GM18861 (cell line): ENCODE measurements at regions not wholly inside any gene's neighbourhood (a gene's known extent, or its start where the extent isn't known, plus 50 kb on each side); places are given as distances from the start of the nearest gene placed in this dataset.
"Not testable (repeated sequence)": the region's sequence is repeated elsewhere in the genome, so short reads cannot be mapped to it uniquely, and the experiment has no call there.

Source experiments
- ATAC-seq: cut with Tn5 transposase; IDR thresholded peaks from one replicate; pipeline ENCODE4 v1.9.1; 2021; ENCODE audit not compliant: unreplicated experiment

DNA sequence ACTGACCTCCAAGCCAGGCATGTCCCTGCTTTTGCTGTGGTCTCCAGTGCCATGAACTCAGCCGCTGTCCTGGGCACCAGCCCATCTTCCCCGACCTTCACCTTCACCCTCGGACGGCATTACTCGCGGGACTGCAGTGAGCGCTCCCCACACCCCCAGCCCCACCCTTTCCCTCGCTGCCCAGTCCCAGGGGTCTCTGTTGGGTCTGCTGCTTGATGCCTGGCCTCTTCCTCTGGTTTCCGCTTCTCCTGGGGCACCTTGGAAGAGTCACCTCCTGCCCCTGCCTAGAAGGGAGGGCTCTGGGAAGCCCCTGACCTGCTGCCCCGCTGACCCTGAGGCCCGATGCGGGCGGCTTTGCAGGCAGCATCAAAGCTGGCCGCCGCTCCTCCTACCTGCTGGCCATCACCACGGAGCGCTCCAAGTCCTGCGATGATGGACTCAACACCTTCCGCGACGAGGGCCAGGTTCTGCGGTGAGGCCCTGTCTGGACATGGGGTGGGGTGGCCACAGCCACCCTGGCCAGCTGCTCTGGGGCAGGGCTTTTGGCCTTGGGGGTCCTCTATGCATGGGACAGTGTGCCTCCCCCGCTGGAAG, 102.3 kb downstream of the ZNF267 start:
- not testable (repeated sequence) for ATAC-seq

DNA sequence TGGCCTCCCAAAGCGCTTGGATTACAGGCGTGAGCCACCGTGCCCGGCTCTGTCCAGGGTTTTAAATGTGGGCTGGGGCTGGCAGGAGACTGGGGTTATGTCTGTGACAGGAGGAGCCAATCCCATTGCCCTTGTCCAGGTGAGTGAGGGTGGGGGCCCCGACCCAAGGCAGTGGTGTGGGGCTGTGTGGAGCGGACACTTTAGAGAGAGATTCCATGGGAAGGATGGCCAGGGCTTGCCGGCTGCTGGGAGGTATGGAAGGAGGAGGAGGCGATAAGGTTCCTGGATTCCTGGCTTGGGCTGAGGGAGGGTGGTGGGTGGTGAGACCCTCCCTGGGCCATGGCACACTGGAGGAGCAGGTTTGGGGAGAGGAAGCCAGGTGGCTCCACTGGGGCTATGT, 104.9 kb downstream of the ZNF267 start:
- ATAC-seq = not testable (repeated sequence)

DNA sequence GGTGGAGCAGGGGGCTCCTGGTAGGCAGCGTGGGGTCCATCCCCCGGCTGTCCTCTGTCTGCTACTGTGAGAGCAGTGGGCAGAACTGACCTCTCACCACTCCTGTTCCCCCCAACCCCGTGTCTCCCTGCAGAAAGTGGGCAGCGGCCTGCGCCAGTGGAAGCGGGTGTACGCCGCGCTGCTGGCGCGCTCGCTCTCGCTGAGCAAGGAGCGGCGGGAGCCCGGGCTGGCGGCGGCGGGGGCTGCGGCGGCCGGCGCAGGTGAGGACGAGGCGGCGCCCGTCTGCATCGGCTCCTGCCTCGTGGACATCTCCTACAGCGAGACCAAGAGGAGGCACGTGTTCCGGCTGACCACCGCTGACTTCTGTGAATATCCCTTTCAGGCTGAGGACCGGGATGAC, 108.1 kb downstream of the ZNF267 start:
- not testable (repeated sequence) for ATAC-seq

DNA sequence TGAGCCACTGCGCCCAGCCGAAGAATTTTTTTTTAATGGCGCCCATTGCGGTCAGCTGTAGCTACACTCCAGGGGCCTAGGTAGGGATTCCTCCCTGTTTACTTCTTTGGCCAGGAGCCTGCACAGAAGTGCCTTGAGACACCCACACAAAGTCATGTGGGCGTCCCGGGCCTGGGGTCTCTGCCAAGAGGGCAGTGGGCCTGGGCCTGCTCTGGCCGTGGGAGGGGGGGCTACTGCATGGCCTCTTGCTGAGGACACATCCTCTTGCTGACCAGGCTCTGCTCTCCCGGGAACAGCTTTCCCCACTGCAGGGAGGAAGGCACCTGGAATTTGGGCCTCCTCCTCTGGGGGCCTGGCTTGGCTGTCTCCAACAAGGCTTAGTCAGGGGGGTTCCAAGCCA, 109.4 kb downstream of the ZNF267 start:
- not testable (repeated sequence) for ATAC-seq

DNA sequence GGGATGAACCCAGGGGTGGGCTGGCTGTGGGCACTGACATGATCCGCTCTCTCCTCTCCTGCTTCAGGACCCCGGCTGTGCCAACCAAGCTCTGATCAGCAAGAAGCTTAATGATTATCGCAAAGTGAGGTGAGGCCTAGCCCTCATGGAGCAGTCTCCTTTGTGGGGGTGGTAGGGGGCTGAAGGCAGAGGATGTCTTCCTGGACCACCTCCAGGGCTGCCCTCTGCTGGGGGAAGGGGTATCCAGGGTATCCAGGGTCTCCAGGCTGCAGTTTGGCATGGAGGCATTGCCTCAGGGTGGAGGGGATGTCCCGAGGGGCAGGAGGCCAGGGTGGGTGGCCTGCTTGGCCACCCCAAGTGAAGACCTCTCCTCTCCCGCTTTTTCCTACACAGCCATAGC, 110.1 kb downstream of the ZNF267 start:
- not testable (repeated sequence) for ATAC-seq

DNA sequence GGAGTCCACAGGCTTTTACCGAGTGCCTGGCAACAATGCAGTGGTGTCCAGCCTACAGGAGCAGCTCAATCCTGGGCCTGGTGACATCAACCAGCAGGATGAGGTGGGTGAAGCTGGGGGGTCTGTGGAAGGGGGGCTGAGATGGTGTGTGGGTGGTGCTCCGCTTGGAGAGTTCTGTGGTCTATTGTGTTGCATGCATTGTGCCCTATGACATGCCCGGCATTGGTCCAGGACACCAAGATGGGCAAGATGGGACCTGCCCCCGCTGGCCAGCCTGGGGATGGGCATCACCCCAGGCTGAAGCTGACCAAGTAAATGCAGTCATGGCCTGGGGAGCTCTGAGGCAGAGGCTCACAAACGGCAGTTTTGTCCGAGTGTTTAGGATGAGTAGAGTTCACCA, 113.3 kb downstream of the ZNF267 start:
- ATAC-seq = not testable (repeated sequence)

DNA sequence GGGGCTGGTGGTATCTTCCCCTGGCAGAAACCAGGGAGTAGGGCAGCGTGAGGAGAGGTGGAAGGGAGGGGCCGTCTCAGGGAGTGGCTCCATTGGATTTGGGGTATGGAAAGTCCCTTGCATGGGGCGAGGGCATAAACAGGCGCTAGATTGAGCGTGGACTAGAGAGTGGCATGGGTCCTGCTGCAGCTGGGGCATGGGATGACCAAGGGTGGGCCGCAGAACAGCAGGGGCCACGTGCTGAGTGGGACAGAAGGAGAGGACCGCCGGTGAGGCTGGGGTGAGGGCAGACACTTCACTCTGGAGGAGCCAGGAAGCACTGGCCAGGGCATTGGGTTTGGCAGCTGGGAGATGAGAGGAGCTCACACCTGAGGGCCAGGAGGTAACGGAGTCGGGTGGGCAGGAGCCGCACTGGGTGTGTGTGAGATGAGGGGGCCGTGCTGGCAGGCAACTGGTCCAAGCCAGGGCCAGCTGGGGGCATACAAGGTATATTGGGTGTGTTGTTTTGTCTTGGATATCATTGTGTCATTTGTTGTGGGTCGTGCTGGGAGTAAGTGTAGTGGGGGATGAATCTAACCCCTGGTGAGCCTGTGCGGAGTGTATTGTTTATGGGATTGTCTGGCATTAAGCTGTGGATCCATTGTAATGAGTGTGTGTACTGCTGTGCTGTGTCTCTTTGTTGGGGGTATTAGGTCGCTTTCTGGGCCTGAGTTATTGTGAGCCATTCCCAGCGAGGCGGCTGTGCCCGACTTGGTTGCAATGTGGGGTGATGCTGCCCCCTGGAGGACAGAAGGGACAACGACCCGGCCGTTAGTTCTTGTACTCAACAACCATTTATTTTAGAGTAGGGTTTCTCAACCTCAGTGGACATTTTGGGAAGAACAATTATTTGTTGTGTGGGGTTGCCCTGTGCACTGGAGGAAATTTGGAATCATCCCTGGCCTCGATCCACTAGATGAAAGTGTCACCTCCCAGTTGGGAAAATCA, 115.3 kb downstream of the ZNF267 start:
- not testable (repeated sequence) for ATAC-seq

DNA sequence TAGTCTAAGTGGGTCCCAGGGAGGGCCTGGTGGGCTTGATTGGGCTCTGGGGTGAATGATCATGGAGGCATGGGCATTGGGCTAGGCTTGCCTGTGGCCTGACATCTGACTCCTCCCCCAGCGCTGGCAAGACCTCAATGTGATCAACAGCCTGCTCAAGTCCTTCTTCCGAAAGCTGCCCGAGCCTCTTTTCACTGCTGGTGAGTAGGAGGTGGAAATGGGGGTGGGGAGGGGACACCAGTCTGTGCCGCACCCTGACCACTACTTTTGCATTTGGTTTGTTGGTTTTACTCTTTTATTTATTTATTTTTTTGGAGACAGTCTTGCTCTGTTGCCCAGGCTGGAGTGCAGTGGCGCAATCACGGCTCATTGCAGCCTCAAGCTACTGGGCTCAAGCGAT, 116.7 kb downstream of the ZNF267 start:
- ATAC-seq = not testable (repeated sequence)

DNA sequence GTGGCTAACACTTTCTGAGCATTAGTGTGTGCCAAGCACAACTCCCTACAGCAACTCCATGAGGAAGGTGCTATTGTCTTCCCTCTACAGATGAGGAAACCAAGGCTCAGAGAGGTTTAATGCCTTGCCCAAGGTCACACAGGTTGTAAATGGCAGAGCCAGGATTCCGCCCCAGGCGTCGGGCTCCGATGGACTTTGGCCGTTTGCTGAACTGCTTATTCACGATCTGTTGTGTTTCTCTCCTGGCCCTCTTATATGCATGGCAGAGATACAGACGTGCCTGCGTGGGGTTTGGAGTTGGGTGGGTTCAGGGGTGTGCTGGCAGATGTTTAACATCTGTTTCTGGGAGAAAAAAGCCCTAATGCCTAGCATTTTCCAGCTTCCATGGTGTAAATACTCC, 117.4 kb downstream of the ZNF267 start:
- ATAC-seq = not testable (repeated sequence)

DNA sequence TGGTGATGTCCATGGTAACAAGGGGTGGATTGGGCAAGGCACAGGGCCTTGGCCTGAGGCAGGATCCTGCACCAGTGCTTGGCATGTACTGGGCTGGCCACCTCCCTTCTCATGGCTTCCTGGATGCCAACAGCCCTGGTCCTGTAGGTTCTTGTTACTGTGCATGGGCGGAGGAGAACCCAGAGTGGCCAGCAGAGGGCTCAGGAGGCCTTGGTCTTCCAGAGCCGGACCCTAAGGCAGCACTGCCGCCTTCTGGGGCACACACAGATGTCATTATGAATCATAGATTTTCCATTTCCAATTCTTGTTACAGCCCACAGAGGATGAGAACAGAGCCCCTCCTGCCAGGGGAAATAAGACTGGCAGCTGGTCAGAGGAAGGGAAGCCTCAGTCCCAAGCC, 122.7 kb downstream of the ZNF267 start:
- not testable (repeated sequence) for ATAC-seq

DNA sequence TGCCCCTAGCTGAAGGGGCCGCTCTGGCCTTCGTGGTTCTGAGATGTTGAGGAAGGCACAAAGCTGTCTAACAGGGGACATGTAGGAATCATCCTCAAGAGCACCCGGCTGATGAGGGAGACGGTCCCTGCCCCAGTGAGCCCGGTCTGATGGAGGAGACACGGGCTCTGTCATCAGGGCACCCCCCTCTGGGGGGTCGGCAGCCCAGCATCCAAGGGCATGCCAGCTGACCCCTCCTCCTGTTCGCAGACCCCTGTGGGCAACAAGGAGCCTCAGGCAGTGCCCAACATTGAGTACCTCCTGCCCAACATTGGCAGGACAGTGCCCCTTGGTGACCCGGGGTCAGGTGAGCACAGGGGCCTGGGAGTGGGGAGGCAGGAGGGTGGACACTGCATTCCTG, 128.9 kb downstream of the ZNF267 start:
- not testable (repeated sequence) for ATAC-seq

DNA sequence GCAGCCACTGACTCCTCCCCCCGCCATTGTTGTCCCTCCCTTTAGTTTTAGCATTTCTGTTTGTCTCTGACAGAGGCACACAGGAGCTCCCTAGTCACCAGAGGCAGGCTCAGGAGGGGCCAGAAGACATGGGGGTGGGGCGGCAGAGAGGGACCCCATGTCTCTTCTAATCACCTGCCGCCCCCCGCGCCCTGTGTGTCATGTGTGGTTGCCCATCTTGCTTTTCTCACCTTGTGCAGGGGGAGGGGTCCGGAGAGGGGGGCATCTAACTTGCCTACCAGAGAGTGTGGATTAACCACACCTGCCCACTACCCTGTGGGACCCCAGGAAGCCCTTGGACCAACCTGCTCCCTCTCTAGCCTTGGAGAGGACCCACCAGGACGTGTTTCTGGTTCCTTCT, 130.2 kb downstream of the ZNF267 start:
- ATAC-seq = not testable (repeated sequence)

DNA sequence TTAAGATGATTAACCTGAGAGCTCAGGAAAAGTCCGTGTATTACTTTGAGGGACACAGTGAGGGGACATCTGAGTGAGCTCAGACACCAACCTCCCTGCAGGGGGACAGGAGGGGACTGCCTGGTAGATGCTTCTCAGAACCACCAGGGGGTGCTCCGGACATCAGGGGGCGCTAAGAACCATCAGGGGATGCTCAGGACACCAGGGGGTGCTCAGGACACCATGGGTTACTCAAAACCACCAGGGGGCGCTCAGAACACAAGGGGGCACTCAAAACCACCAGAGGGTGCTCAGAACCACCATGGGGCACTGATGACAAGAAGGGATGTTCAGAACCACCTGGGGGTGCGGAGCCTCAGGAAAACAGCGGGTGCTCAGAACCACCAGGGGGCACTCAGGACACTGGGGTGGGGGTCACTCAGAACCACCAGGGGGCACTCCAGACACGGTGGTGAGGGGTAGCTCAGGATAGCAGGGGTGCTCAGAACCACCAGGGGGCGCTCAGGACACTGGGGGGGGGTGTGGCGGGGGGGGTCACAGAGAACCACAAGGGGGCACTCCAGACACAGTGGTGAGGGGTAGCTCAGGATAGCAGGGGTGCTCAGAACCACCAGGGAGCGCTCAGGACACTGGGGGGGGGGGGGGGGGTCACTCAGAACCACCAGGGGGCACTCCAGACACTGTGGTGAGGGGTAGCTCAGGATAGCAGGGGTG, 165.3 kb downstream of the ZNF267 start:
- ATAC-seq = not testable (repeated sequence)

DNA sequence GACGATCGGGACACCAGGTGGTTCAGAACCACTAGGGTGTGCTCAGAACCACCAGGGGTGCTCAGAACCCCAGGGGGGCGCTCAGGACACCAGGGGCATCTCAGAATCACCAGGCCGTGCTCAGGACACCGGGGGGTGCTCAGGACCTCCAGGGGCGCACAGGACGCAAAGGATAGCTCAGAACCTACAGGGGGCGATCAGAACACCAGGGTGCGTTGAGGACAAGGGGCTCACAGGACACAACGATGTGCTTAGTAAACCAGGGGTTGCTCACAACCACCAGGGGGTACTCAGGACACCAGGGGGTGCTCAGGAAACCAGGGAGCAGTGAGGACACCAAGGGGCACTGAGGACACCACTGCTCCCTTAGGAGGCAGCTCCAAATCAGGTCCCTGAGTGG, 166.3 kb downstream of the ZNF267 start:
- ATAC-seq = not testable (repeated sequence)

DNA sequence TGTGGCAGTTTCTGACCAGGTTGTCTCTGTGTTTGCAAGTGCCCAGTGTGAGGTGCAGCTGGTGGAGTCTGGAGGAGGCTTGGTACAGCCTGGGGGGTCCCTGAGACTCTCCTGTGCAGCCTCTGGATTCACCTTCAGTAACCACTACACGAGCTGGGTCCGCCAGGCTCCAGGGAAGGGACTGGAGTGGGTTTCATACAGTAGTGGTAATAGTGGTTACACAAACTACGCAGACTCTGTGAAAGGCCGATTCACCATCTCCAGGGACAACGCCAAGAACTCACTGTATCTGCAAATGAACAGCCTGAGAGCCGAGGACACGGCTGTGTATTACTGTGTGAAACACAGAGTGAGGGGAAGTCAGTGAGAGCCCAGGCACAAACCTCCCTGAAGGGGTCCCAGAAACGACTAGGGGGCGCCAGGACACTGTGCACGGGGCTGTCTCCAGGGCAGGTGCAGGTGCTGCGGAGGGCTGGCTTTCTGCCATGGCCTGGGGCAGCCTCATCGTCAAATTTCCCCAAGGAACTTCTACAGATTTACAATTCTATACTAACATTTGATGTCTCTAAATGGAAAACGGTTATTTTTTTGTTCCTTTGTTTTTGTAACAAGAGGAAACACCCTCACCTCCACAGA, 187.0 kb upstream of the TP53TG3D start:
- ATAC-seq = not testable (repeated sequence)

DNA sequence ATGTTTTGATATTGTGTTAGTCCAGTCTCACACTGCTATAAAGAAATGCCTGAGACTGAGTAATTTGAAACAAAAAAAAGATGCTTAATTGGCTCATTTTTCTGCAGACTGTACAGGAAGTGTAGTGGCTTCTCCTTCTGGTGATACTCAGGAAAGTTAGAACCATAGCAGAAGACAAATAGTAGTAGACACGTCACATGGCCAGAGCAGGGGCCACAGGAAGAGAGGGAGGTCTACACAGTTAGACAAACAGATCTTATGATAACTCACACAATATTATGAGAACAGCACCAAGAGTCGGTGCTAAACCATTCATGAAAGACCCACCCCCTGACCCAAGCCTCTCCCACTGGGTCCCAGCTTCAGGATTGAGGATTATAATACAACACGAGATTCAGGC, 181.5 kb upstream of the TP53TG3D start:
- ATAC-seq = not testable (repeated sequence)

DNA sequence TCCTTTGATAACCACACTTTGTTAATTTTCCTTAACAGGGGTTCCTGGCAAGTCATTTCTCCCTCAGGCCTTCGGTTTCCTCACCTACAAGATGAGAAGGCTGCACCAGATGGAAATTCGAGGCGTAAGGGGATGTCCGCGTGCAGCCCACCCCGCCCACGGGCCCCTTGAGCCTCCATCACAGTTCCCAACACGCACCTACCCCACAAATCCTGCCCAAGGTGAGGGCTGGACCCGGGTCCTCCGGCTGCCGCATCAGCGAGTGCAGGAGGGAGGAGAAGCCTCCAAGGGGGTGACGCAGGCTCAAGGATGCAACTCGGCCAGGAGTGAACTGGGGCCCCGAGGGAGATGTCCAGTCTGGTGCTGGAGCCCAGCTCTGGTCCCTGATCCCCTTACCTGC, 169.2 kb upstream of the TP53TG3D start:
- ATAC-seq = not testable (repeated sequence)

DNA sequence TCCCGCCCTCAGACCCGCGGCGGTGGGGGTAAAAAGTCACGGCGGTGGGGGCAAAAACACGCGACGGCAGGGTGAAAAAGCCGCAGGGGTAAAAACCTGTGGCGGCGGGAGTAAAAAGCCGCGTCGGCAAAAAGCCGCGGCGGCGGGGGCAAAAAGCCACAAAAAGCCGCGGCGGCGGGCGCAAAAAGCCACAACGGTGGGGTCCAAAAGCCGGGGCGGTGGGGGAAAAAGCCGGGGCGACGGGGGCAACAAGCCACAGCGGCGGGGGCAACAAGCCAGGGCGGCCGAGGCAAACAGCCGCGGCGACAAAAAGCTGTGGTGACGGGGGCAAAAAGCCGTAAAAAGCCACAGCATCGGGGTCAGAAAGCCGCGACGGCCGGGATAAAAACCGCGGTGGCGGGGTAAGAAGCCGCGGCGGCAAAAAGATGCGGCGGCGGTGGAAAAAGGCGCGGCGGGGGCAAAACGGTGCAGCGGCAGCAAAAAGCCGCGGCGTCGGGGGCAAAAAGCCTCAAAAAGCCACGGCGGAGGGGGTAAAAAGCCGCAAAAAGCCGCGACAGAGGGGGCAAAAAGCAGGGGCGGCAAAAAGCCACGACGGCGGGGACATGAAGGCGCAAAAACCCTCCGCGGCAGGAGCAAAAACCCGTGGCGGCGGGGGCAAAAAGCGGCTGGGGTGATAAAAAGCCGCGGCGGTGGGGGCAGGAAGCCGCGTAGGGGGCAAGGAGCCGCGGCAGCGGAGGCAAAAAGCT, 168.3 kb upstream of the TP53TG3D start:
- not testable (repeated sequence) for ATAC-seq

DNA sequence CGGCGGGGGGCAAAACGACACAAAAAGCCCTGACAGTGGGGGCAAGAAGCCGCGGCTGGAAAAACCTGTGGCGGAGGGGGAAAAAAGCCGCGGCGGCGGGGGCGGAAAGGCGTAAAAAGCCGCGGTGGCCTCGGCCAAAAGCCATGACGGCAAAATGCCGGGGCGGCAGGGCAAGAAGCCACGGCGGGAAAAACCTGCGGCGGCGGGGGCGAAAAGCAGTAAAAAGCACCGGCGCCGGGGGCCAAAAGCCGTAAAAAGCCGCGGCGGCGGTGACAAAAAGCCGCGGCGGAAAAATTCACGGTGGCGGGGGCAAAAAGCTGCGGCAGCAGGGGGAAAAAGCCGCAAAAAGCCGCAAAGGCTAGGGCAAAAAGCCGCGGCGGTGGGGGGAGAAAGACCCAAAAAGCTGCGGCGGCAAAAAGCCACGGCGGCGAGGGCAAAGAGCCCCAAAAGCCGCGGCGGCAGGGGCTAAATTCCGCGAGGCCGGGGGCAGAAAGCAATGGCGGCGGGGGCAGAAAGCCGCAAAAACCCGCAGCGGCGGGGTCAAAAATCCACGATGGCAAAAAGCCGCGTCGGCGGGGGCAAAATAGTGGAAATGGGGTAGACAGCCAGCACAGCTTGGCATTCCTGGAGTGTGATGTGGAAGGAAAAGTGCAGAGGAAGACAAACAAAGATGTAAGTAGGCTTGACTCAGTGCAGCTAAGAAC, 167.5 kb upstream of the TP53TG3D start:
- not testable (repeated sequence) for ATAC-seq

DNA sequence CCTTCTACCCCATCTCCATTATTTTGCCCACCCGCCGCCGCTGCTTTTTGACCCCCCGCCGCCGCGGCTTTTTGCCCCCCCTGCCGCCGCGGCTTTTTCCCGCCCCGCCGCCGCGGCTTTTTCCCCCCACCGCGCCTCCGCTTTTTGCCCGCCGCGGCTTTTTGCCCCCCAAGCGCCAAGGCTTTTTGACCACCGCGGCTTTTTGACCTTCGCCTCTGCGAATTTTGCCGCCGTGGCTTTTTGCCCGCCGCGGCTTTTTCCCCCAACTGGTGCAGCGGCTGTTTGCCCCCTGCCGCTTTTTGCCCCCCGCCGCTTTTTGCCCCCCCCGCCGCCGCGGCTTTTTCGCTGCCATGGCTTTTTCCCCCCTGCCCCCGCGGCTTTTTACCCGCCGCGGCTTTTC, 137.5 kb upstream of the TP53TG3D start:
- ATAC-seq = not testable (repeated sequence)
